ENCODE measurements at regions not wholly inside any gene's neighbourhood (a gene's known extent, or its start where the extent isn't known, plus 50 kb on each side); places are given as distances from the start of the nearest gene placed in this dataset.

- H3K27ac ChIP-seq = no peak overlapping the region
- H3K4me1 ChIP-seq (ENCODE audit: insufficient read depth) = no peaks in the 10 kb centered on the region
- DNase-seq = no peak
- intact Hi-C loops (cut with DNase I) = no loop called here
- no peak for TF ChIP-seq POLR2A (IDR thresholded peaks at IDR 0.05)
- TF ChIP-seq EP300 (IDR thresholded peaks at IDR 0.05) = no peak
- TF ChIP-seq, protein P1, sequence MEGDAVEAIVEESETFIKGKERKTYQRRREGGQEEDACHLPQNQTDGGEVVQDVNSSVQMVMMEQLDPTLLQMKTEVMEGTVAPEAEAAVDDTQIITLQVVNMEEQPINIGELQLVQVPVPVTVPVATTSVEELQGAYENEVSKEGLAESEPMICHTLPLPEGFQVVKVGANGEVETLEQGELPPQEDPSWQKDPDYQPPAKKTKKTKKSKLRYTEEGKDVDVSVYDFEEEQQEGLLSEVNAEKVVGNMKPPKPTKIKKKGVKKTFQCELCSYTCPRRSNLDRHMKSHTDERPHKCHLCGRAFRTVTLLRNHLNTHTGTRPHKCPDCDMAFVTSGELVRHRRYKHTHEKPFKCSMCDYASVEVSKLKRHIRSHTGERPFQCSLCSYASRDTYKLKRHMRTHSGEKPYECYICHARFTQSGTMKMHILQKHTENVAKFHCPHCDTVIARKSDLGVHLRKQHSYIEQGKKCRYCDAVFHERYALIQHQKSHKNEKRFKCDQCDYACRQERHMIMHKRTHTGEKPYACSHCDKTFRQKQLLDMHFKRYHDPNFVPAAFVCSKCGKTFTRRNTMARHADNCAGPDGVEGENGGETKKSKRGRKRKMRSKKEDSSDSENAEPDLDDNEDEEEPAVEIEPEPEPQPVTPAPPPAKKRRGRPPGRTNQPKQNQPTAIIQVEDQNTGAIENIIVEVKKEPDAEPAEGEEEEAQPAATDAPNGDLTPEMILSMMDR (IDR thresholded peaks at IDR 0.05) = no peak
- no peaks in the 10 kb centered on the region for H3K27me3 ChIP-seq
- H3K36me3 ChIP-seq = no peaks in the 10 kb centered on the region
- no peak overlapping the region for H3K4me3 ChIP-seq
- no peaks in the 10 kb centered on the region for H3K9me3 ChIP-seq
Observed at GRCh38 chr4:126960760-126961159, 672.0 kb upstream of the INTU start.

- DNase-seq = no peak
- Histone ChIP-seq H3K27me3 (no peaks in the 10 kb centered on the region), H3K27ac (no peak overlapping the region), H3K4me3 (no peak overlapping the region), H3K4me1 (ENCODE audit: insufficient read depth) (no peaks in the 10 kb centered on the region), H3K9me3 (no peaks in the 10 kb centered on the region), H3K36me3 (no peaks in the 10 kb centered on the region)
- intact Hi-C loops (cut with DNase I) = no loop called here
- TF ChIP-seq, protein P1 (IDR thresholded peaks at IDR 0.05) = no peak
- TF ChIP-seq POLR2A (IDR thresholded peaks at IDR 0.05) (no peak), EP300 (IDR thresholded peaks at IDR 0.05) (no peak)
- 94 to 97% (median 95%) methylated on average over 1 of the region's 1 CpG for WGBS, 3 donors
Observed at GRCh38 chr4:126961661-126962060, 671.1 kb upstream of the INTU start.

GRCh38 chr4:126965877-126966276 is 666.9 kb upstream of the INTU start:
- WGBS, 3 donors = 81 to 87% (median 83%) methylated on average over 4 of the region's 4 CpGs
- H3K4me3 ChIP-seq = no peak overlapping the region
- intact Hi-C loops (cut with DNase I) = no loop called here

DNA sequence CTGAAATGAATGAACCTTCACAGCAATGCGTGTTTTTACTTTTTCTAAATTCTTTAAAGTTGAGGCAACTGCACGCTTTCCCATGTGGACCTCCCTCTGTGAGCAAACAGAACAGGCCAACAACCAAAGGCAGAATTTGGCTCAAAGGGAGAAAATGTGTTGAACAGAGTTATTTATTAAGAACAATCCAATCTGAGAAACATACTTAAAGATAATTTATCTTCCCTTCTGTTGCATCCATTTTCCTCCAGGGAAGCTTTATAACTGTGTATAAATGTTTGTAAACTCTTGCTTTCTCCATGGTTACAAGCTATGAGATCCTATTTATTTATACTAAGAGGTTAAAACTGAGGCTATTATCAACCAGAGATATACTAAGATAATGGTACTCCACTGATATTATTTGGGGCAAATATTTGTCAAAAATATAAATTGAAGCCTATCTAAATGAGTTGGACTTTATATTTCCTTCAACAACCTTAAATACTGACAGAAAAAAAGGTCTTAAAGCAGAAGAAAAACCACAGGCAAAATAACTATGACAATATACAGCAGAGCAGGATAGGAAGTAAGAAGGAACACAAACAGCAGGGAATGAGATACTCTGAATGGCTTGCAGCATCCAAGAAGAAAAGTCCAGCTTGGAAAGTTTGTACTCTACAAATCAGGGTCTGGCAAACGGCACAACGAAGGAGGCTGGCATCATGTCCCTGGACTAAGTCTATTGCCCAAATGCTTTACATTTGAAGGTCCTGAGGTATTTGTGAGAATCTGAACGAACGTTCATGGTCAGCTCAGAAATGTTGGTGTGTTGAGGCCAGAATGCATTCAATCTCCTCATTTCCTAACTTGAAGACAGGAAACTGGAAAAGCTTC is 663.2 kb upstream of the INTU start:
- Histone ChIP-seq H3K4me3 (no peak overlapping the region), H3K36me3 (no peaks in the 10 kb centered on the region), H3K4me1 (ENCODE audit: insufficient read depth) (peaks cover 2% of the 10 kb centered on the region), H3K27me3 (no peaks in the 10 kb centered on the region), H3K27ac (no peak overlapping the region), H3K9me3 (no peaks in the 10 kb centered on the region)
- 54 to 68% (median 58%) methylated on average over 6 of the region's 6 CpGs for WGBS, 3 donors
- DNase-seq = no peak
- intact Hi-C loops (cut with DNase I) = no loop called here
- TF ChIP-seq EP300 (IDR thresholded peaks at IDR 0.05) = no peak
- TF ChIP-seq, protein P1 (IDR thresholded peaks at IDR 0.05) = no peak

More at GRCh38 chr4:126965877-126966276, 666.9 kb upstream of the INTU start:
- TF ChIP-seq EP300 (IDR thresholded peaks at IDR 0.05) (no peak), POLR2A (IDR thresholded peaks at IDR 0.05) (no peak)
- TF ChIP-seq, protein P1 (IDR thresholded peaks at IDR 0.05) = no peak
- H3K27ac ChIP-seq = no peak overlapping the region
- H3K36me3 ChIP-seq = no peaks in the 10 kb centered on the region
- H3K27me3 ChIP-seq = no peaks in the 10 kb centered on the region
- no peaks in the 10 kb centered on the region for H3K9me3 ChIP-seq
- peaks cover 2% of the 10 kb centered on the region for H3K4me1 ChIP-seq (ENCODE audit: insufficient read depth)
- no peak for DNase-seq
